OCI-LY7 (cell line): ENCODE measurements at regions not wholly inside any gene's neighbourhood (a gene's known extent, or its start where the extent isn't known, plus 50 kb on each side); places are given as distances from the start of the nearest gene placed in this dataset.

ENCODE experiments used
- BruUV-seq: library from RNA; stranded (reverse); fragments of 400-500 nt; replicated peaks from 2 replicates; lab custom pipeline; 2021; lab: Mats Ljungman, UMichigan
- CTCF ChIA-PET: fragments of 300-600 bp; sonication (Branson Sonifier 250); formaldehyde crosslinking; loops from one replicate; lab custom pipeline; 2022; ENCODE audit warnings: antibody characterized with exemption; ENCODE audit not compliant: unreplicated experiment; lab: Charles Lee
- POLR2A ChIA-PET: fragments of 300-600 bp; sonication (Branson Sonifier 250); formaldehyde crosslinking; loops from one replicate; lab custom pipeline; 2022; ENCODE audit warnings: antibody characterized with exemption; lab: Charles Lee
- DNase-seq: peaks from one replicate; pipeline ENCODE4 v3.0.0-alpha.2; 2015; ENCODE audit warnings: low spot score
- H2AFZ ChIP-seq: fragments of 200-600 bp; sonication (generic), shearing (Covaris generic); 2 replicates; pipeline ENCODE4 v1.6.1; 2014; ENCODE audit warnings: mild to moderate bottlenecking, antibody characterized with exemption, low read length, moderate library complexity
- H3K27ac ChIP-seq: fragments of 200-600 bp; sonication (generic); 2 replicates; pipeline ENCODE4 v1.5.1; 2014; ENCODE audit warnings: mixed run types, low read depth, mild to moderate bottlenecking, moderate library complexity, low read length, inconsistent platforms; ENCODE audit not compliant: poor library complexity, severe bottlenecking
- H3K36me3 ChIP-seq: fragments of 200-600 bp; sonication (generic); 2 replicates; pipeline ENCODE4 v1.6.1; 2014; ENCODE audit warnings: mild to moderate bottlenecking, antibody characterized with exemption, low read length, moderate library complexity, mixed read lengths; ENCODE audit not compliant: insufficient read depth
- H3K4me1 ChIP-seq: fragments of 200-600 bp; sonication (generic); 2 replicates; pipeline ENCODE4 v1.5.1; 2014; ENCODE audit warnings: mild to moderate bottlenecking, low read length; ENCODE audit not compliant: insufficient read depth, poor library complexity, severe bottlenecking
- H3K4me2 ChIP-seq: fragments of 200-600 bp; sonication (generic); 2 replicates; pipeline ENCODE4 v1.6.1; 2014; ENCODE audit warnings: mild to moderate bottlenecking, low read length
- H3K4me3 ChIP-seq: fragments of 200-600 bp; sonication (generic); 2 replicates; pipeline ENCODE4 v1.5.1; 2014; ENCODE audit warnings: mild to moderate bottlenecking, low read depth, low read length; ENCODE audit not compliant: poor library complexity, severe bottlenecking
- H3K79me2 ChIP-seq: fragments of 200-600 bp; sonication (generic); 2 replicates; pipeline ENCODE4 v1.6.1; 2016; ENCODE audit warnings: low read depth, mild to moderate bottlenecking, low read length, moderate library complexity, mixed read lengths; ENCODE audit not compliant: insufficient read depth
- H3K9me2 ChIP-seq: fragments of 200-600 bp; sonication (generic); 2 replicates; pipeline ENCODE4 v1.6.1; 2016; ENCODE audit warnings: mild to moderate bottlenecking, low read length, mixed read lengths; ENCODE audit not compliant: insufficient read depth
- H3K9me3 ChIP-seq: fragments of 200-600 bp; sonication (generic); 2 replicates; pipeline ENCODE4 v1.6.1; 2014; ENCODE audit warnings: mild to moderate bottlenecking, mixed run types, low read length, mixed read lengths
- H4K20me1 ChIP-seq: fragments of 200-600 bp; sonication (generic); 2 replicates; pipeline ENCODE4 v1.6.1; 2014; ENCODE audit warnings: mild to moderate bottlenecking, antibody characterized with exemption, low read length, moderate library complexity, mixed read lengths; ENCODE audit not compliant: insufficient read depth
- CTCF ChIP-seq: fragments of 200-600 bp; sonication (generic); conservative IDR thresholded peaks from 2 replicates; pipeline ENCODE4 v1.5.1; 2014; ENCODE audit warnings: mild to moderate bottlenecking, antibody characterized with exemption, low read length, moderate library complexity, mixed read lengths
- EZH2phosphoT487 ChIP-seq: fragments of 200-600 bp; sonication (generic); IDR thresholded peaks from 2 replicates; pipeline ENCODE4 v1.6.1; 2018; ENCODE audit warnings: low read depth, borderline replicate concordance, mild to moderate bottlenecking, mixed run types, antibody characterized with exemption, low read length, moderate library complexity, mixed read lengths
- intact Hi-C: fragments of 100-400 bp; cut with micrococcal nuclease; formaldehyde crosslinking; loops from one replicate; pipeline ENCODE4 v1.10.0; 2022; ENCODE audit not compliant: unreplicated experiment

GRCh38 chr14:56417173-56417572 is 162.4 kb upstream of the TMEM260 start:
- TF ChIP-seq EZH2phosphoT487 (no peak), CTCF (no peak)
- ChIA-PET CTCF (no interaction called here), POLR2A (interaction anchor here (0.6 kb wide), 1 partner anchor 16 kb away, joined by 3 read pairs; no protein-coding TSS in a partner anchor)
- no TSS peak for BruUV-seq
- no peaks in the 10 kb centered on the region for H3K4me1 ChIP-seq
- no peaks in the 10 kb centered on the region for H3K9me2 ChIP-seq
- H4K20me1 ChIP-seq = no peaks in the 10 kb centered on the region
- H2AFZ ChIP-seq = no peak overlapping the region
- H3K36me3 ChIP-seq = no peaks in the 10 kb centered on the region
- DNase-seq = no peak
- no peak overlapping the region for H3K4me2 ChIP-seq
- no peaks in the 10 kb centered on the region for H3K9me3 ChIP-seq
- H3K4me3 ChIP-seq = no peak overlapping the region
- no peak overlapping the region for H3K27ac ChIP-seq
- intact Hi-C loops = no loop called here
- no peaks in the 10 kb centered on the region for H3K79me2 ChIP-seq

GRCh38 chr14:56419750-56420149 is 159.8 kb upstream of the TMEM260 start:
- no peaks in the 10 kb centered on the region for H3K4me1 ChIP-seq
- TF ChIP-seq CTCF = no peak
- POLR2A ChIA-PET = interaction anchor here (1.0 kb wide), 1 partner anchor 568 kb away, joined by 3 read pairs; no protein-coding TSS in a partner anchor

GRCh38 chr14:56422221-56422620 is 157.4 kb upstream of the TMEM260 start:
- no TSS peak for BruUV-seq
- Histone ChIP-seq H3K79me2 (no peaks in the 10 kb centered on the region), H4K20me1 (no peaks in the 10 kb centered on the region), H3K4me3 (no peak overlapping the region), H2AFZ (no peak overlapping the region), H3K9me3 (no peaks in the 10 kb centered on the region), H3K9me2 (no peaks in the 10 kb centered on the region), H3K27ac (no peak overlapping the region), H3K4me2 (no peak overlapping the region), H3K36me3 (no peaks in the 10 kb centered on the region), H3K4me1 (no peaks in the 10 kb centered on the region)
- POLR2A ChIA-PET = no interaction called here
- CTCF ChIA-PET = no interaction called here
- intact Hi-C loops = no loop called here
- DNase-seq = no peak
- TF ChIP-seq CTCF (no peak), EZH2phosphoT487 (no peak)

More at GRCh38 chr14:56419750-56420149, 159.8 kb upstream of the TMEM260 start:
- intact Hi-C loops = no loop called here
- no peaks in the 10 kb centered on the region for H4K20me1 ChIP-seq
- no peak overlapping the region for H3K4me2 ChIP-seq
- H3K9me3 ChIP-seq = no peaks in the 10 kb centered on the region
- H3K36me3 ChIP-seq = no peaks in the 10 kb centered on the region
- no TSS peak for BruUV-seq
- CTCF ChIA-PET = no interaction called here
- no peak overlapping the region for H2AFZ ChIP-seq
- no peaks in the 10 kb centered on the region for H3K9me2 ChIP-seq
- H3K4me3 ChIP-seq = no peak overlapping the region
- no peaks in the 10 kb centered on the region for H3K79me2 ChIP-seq
- H3K27ac ChIP-seq = no peak overlapping the region
- no peak for DNase-seq
